Left lobe of liver (tissue), 2 donors: ENCODE measurements at regions not wholly inside any gene's neighbourhood (a gene's known extent, or its start where the extent isn't known, plus 50 kb on each side); places are given as distances from the start of the nearest gene placed in this dataset.
"Not testable (repeated sequence)": the region's sequence is repeated elsewhere in the genome, so short reads cannot be mapped to it uniquely, and the experiment has no call there.

ENCODE experiments used
- ATAC-seq: fragments of 200-7000 bp; cut with Tn5 transposase; one replicate; pipeline ENCODE4 v1.9.1; 2020; ENCODE audit warnings: mild to moderate bottlenecking, moderate library complexity
- DNase-seq: peaks from one replicate; pipeline ENCODE4 v3.0.0-alpha.2; 2020; ENCODE audit warnings: low spot score
- donor health status: DM: no; HTN: no; CAD: no; lungs with moderate emphysema.
- donor health status: DM: no; HTN: yes; CAD: no.

- peak; percentile 31 for ATAC-seq
- DNase-seq, result no peak
These were observed 173.6 kb downstream of the NUFIP1 start for GRCh38 chr13:44815623-44816022.

GRCh38 chr13:44814836-44815235, 174.4 kb downstream of the NUFIP1 start:
- DNase-seq, result no peak
- ATAC-seq, result no peak

GRCh38 chr13:44814161-44814560, 175.1 kb downstream of the NUFIP1 start:
- no peak for DNase-seq

GRCh38 chr13:44812818-44813217, 176.5 kb downstream of the NUFIP1 start:
- DNase-seq (no peak), ATAC-seq (no peak)

More at GRCh38 chr13:44814161-44814560, 175.1 kb downstream of the NUFIP1 start:
- ATAC-seq, result no peak

GRCh38 chr13:44810061-44810840, 179.0 kb downstream of the NUFIP1 start:
- ATAC-seq (no peak), DNase-seq (no peak)

GRCh38 chr13:44809190-44809589, 180.1 kb downstream of the NUFIP1 start:
- no peak for ATAC-seq
- no peak for DNase-seq

- no peak for DNase-seq
- ATAC-seq, result no peak
These were observed 181.1 kb downstream of the NUFIP1 start for GRCh38 chr13:44808185-44808584.

GRCh38 chr13:44807449-44808034, 181.7 kb downstream of the NUFIP1 start:
- ATAC-seq, result no peak
- no peak for DNase-seq

GRCh38 chr13:44806826-44807225, 182.4 kb downstream of the NUFIP1 start:
- ATAC-seq (no peak), DNase-seq (no peak)

GRCh38 chr13:44805585-44805984, 183.7 kb downstream of the NUFIP1 start:
- DNase-seq, result no peak

GRCh38 chr13:44803390-44803789, 185.9 kb downstream of the NUFIP1 start:
- DNase-seq, result no peak
- no peak for ATAC-seq

More at GRCh38 chr13:44805585-44805984, 183.7 kb downstream of the NUFIP1 start:
- ATAC-seq, result no peak

- no peak for DNase-seq
- ATAC-seq, result no peak
These were observed 186.8 kb downstream of the NUFIP1 start for GRCh38 chr13:44802491-44802890.

GRCh38 chr13:44801990-44802389, 187.3 kb downstream of the NUFIP1 start:
- ATAC-seq (no peak), DNase-seq (no peak)

GRCh38 chr13:44800626-44801025, 188.6 kb downstream of the NUFIP1 start:
- DNase-seq (no peak), ATAC-seq (no peak)

GRCh38 chr13:44797685-44798084, 191.6 kb downstream of the NUFIP1 start:
- ATAC-seq (no peak), DNase-seq (no peak)

- ATAC-seq (no peak), DNase-seq (no peak)
These were observed 192.4 kb downstream of the NUFIP1 start for GRCh38 chr13:44796597-44797490.

- not testable (repeated sequence) for DNase-seq, ATAC-seq
These were observed 193.2 kb downstream of the NUFIP1 start for GRCh38 chr13:44796039-44796438.

GRCh38 chr13:44795176-44795575, 194.1 kb downstream of the NUFIP1 start:
- DNase-seq (no peak), ATAC-seq (no peak)

- DNase-seq (no peak), ATAC-seq (no peak)
These were observed 197.2 kb downstream of the NUFIP1 start for GRCh38 chr13:44792096-44792495.

- DNase-seq (no peak), ATAC-seq (no peak)
These were observed 199.0 kb downstream of the NUFIP1 start for GRCh38 chr13:44790289-44790688.

- ATAC-seq (no peak), DNase-seq (no peak)
These were observed 201.7 kb downstream of the NUFIP1 start for GRCh38 chr13:44787617-44788016.

- DNase-seq (no peak), ATAC-seq (no peak)
These were observed 202.5 kb downstream of the NUFIP1 start for GRCh38 chr13:44786756-44787155.
